ELR (cell line): ENCODE measurements at regions not wholly inside any gene's neighbourhood (a gene's known extent, or its start where the extent isn't known, plus 50 kb on each side); places are given as distances from the start of the nearest gene placed in this dataset.
"Not testable (repeated sequence)": the region's sequence is repeated elsewhere in the genome, so short reads cannot be mapped to it uniquely, and the experiment has no call there.

Experiments
- DNase-seq: peaks from one replicate; pipeline ENCODE4 v3.0.0-alpha.2; 2015; ENCODE audit warnings: low read depth

DNA sequence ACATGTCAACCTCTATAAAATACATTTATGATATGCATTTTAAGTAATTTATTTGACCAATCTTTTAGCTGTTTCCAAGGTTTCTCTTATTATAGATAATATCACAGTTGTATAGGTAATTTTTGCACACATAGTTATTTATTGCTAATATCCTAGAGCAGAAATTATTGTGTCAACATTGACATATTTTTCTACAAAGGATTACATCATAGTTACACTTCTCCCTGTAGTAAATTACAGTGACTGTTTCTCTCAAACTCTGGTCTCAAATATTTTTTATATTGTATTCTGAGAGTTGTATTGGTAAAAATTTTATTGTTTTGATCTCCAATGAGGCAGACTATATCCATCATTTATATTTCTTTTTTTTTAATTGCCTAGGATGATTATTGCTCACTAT lies 714.4 kb upstream of the CDH6 start:
- no peak for DNase-seq

DNA sequence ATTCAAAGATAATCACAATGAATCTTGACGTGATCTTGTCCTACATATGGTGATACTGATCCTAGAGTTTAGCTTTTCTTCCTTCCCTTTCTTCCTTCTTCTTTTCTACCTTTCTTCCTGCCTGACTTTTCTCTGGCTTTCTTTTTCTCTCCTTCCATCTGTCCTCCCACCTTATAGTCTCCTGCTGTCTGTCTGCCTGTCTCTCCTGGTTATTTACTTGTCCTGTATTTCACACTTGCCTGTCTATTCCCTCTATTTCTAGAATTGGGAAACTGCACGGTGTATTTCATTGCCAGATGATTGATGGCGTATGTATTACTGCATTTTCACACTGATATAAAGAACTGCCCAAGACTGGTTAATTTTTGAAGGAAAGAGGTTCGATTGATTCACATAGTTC lies 718.1 kb upstream of the CDH6 start:
- DNase-seq, result no peak

DNA sequence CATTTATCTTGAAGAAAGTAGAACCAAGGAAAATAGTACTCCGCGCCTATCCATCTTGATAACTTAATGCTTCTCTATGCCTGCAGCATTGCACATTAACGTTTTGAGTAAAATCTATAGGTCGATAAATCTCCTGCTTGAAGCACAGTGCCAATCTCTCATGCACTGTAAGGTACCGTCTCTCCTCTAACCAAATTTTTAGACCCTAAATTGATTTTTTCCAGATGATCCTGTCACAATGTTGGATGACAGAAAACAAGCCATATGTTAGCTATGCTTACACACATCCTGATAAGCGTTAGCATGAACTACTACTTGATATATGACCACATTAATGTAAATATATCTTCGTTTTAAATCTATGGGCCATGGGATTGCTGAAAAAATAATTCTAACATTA lies 723.8 kb upstream of the CDH6 start:
- no peak for DNase-seq

DNA sequence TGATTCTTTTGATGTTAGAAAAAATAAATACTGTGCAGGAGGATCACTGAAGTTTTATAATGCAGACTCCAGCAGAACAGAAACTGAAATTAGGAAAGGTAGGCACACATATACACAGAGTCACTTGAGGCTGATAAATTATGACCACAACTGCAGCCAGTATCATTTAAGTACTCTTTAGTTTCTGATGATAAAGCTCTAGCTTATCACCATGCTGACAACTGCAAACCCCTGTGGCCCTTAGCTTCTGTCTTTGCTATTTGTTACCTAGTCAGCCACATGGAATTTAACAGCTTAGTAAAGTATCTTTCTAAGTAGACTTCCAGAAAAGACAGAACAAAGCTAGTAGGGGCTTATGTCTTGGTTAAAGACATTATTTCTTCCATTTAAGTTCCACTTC lies 734.8 kb upstream of the CDH6 start:
- DNase-seq, result no peak

DNA sequence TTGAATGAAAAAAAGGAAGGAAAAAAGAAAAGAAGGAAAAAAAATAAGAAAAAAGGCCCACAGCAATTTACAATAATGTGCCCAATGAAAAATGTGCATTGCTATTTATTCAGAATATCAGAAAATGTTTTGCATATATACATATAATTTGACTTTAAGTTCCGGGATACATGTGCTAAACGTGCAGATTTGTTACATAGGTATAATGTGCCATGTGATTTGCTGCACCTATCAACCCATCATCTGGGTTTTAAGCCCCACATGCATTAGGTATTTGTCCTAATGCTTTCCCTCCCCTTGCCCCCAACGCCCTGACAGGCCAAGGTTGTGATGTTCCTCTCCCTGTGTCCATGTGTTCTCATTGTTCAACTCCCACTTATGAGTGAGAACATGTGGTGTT lies 738.0 kb upstream of the CDH6 start:
- DNase-seq, result not testable (repeated sequence)

DNA sequence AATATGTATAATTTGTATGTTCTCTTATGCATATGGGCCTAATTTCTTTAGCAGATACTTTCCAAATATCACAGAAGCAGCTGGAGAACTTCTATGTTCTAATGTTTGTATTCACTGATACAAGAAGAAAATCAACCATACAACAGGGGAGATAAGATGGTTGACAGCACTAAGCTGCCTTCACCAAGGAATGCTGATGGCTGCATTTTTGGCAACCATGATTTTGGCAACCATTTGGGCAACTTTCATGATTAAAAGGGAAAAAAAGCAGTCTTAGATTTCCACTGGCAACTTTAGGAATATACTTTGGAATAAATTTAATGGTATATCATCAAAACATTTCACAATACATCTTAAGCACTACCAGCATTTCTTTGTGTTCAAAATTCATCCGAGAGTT lies 740.3 kb upstream of the CDH6 start:
- DNase-seq, result no peak

DNA sequence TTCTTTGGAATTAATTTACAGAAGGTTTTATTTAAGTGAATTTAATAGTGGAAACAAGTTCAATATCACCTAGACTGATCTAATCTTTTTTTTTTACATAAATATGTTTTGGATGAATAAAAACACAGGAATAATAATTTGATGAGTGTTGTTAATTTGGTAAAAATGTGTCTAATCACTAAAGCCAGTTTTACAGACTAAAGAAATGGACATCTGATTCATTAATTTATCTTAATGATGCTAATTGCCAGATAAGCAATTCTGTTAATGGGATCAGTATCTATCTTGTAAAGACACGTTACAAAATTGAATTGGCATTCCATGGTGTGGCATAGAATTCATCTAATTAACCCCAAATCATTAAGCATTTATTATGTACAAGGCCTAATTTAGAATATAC lies 743.3 kb upstream of the CDH6 start:
- DNase-seq, result no peak

DNA sequence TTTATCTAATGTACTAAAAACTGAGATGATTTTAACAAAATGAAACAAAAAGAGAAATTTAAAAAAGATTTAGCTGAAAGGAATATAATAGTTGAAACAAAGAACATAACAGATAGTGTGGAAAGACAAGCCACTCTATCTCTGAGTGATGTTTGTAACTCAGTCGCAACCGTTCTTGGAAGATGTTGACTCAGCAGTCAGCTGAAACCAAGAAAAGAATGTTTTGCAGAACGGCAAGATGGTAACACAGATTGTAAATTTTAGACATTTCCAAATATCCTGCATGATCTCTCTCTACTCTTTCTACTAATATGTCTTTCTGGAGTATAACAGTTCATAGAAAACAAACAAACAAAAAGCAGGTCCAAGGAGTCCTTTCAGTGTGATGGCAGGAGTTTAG lies 746.1 kb upstream of the CDH6 start:
- DNase-seq, result no peak

DNA sequence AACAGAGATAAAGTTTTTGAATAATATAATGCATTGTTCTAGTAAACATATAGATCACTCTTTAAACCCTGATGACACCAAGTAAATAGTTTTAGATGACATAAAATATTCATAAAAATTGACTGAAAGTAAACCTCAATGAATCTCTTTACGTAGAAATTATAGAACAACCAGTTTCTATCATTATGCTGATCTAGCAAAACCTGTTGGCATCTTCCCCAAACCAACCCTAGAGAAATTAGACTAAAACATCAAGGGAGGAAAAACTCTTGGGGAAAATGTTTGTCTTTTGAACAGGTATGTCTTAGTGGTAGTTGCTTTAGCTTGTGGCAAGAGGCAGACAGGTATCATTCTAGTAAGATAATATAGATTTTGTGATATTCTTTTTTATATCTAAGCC lies 747.0 kb upstream of the CDH6 start:
- DNase-seq, result no peak

DNA sequence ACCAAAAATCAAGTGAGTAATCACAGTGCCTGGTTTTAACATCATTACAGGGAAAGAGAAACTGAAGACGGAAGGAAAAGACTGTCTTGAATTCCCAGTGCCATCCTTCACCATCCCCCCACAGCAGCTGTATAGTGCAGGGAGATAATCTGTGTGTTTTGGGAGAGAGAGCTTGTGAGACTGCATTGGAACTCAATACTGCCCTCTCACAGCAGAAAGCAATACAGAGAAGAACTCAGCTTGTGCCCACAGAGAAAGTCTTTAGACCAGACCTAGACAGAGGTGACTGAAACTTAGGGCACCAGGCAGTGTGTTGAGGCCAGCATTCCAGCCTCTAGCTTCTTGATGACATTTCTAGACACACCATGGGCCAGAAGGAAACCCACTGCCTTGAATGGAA lies 754.7 kb upstream of the CDH6 start:
- DNase-seq, result no peak

DNA sequence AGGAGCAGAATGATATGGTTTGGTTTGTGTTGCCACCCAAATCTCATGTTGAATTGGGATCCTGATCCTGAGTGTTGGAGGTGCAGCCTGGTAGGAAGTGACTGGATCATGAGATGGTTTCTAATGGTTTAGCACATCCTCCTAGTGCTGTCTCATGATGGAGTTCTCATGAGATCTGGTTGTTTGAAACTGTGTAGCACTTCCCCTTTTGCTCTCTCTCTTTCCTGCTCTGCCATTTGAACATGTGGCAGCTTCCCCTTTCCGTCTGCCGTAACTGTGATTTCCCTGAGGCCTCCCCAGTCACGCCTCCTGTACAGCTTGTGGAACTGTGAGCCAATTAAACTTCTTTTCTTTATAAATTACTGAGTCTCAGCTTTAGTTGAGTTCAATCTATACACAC lies 756.8 kb upstream of the CDH6 start:
- no peak for DNase-seq

DNA sequence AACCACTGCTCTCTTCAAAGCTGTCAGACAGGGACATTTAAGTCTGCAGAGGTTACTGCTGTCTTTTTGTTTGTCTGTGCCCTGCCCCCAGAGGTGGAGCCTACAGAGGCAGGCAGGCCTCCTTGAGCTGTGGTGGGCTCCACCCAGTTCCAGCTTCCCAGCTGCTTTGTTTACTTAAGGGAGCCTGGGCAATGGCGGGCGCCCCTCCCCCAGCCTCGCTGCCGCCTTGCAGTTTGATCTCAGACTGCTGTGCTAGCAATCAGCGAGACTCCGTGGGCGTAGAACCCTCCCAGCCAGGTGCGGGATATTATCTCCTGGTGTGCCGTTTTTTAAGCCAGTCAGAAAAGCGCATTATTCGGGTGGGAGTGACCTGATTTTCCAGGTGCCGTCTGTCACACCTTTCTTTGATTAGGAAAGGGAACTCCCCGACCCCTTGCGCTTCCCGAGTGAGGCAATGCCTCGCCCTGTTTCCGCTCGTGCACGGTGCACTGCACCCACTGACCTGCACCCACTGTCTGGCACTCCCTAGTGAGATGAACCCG lies 764.5 kb upstream of the CDH6 start:
- not testable (repeated sequence) for DNase-seq

DNA sequence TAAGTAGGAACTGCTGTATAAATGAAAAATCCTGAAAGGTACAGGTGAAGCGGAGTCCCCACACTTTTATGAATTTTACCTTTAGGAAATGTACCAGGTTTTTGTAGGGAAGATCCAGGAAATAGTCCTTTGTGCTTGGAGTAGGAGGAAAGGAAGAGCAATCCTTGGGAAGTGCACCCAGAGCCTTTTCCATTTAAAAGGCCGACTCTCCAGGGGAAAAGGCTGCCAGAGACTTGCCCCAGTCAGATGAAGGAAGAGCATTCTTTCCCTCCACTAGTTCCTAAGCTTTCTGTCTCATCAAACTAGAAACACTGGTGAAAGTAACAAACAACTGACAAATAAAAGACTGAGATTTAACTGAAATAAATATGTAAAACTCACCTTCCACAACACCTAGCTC lies 779.4 kb upstream of the CDH6 start:
- no peak for DNase-seq

DNA sequence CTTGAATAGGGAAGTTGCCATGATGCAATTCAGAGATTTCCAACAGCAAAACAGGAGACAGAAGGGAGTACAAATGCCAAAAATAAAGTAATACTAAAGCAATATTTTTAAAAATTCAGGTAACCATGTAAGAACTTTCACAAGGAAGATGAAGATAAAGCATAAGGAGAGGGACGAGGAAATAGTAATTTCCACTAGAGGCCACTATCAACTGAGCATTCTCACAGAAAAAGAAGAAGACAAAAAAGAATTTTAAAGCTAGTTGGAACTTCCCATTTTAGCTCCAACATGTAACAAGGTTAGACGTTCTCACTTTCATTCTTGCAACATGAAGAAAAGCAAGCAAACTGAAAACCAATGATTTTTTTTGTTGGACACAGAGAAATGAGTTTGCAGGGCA lies 779.9 kb upstream of the CDH6 start:
- DNase-seq, result no peak

DNA sequence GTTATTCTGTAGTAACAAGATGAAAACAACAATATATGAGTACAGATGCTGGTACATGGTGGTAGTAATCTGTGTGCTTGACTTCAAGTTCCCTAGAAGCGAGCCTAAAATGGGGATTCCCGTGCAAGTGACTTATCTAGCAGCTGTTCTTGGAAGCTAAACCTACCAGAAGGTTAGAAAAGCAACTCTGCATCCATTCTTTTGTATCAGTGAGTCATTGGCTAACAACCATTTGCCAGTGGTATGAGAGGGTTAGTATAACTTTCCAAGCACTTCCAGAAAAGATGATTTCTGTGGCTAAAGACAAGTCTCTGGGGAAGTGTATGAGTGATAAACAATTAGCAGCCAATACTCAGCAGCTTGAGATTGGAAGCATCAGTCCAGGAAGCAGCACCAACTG lies 787.7 kb upstream of the CDH6 start:
- DNase-seq, result no peak

DNA sequence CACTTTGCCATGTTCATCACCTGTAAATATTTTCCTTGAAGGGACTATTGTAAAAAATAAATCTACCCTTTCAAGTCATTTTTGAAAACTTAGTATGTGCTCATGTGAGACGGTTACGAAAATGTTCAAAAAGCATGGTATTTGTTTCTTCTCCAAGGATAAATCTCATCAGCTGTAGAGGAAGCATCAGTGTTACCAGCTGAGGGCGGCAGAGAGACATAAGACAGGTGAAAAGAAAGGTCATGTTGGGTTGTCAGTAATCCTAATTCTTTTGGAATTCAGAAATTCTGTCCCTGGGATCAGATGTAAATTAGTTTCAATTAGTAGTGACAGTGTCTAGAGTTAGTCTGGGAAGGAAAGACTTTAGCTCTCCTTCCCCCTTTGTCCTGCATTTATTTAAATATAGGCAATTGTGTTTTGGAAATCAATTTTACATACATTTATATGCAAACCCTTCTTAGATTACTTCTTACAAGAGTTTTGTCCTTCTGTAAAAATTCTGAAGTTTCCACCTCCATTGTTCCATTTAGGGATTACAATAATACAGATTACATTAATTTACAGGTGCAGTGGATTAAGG lies 791.9 kb upstream of the CDH6 start:
- DNase-seq, result peak; percentile 0

DNA sequence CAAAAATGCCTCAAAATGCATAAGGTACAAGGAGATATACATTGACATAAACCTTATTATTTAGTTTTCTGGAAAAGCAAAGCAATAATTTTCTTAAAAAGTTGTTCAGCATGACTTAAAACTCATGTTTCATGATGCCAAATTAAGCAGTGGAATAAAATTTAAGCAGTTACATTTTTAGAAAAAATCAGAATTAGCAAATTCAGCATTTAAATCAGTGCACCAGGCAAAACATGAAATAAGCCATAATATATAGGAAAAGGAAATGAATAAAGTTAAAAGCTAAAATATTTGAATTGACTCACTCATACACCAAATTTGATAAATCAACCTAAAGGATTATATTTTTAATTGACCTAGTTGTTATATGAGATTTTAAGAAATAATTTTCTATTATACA lies 795.1 kb upstream of the CDH6 start:
- DNase-seq, result no peak

DNA sequence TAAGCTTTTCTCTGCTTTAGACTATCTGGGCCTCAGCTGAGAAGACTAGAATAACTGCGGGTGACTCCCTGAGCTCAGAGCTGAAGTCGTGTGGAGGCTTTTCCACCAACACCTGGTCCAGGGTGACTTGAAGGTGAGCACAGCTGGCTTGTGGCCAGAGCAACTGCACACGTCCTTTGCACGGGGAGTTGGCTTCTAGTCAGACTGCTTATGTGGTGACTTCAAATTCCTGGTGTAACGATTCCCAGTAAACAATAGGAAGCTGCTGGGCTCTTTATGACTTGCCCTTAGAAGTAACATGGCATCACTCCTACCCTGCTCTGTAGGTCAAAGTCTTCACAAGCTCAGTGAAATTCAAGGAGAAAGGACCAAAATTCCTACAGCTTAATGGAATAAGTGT lies 800.6 kb upstream of the CDH6 start:
- no peak for DNase-seq

DNA sequence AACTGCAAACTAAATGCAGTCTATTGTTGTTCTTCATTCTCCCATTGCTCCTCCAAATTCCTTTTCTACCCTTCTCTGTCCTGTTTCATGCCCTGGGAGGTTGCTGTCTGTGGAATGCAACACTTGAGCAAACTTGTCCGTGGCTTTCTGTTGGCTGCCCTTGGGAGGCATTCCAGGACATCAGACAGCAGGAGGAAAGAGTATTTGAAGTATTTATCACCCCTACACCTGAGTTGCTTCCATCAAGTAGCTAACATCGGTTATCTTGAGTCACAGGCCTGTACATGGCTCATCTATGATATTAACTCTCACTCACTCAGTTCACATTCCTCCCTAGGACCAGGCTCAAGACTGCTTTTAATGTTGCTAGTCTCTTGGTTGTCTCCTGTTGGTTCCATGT lies 803.4 kb upstream of the CDH6 start:
- no peak for DNase-seq

DNA sequence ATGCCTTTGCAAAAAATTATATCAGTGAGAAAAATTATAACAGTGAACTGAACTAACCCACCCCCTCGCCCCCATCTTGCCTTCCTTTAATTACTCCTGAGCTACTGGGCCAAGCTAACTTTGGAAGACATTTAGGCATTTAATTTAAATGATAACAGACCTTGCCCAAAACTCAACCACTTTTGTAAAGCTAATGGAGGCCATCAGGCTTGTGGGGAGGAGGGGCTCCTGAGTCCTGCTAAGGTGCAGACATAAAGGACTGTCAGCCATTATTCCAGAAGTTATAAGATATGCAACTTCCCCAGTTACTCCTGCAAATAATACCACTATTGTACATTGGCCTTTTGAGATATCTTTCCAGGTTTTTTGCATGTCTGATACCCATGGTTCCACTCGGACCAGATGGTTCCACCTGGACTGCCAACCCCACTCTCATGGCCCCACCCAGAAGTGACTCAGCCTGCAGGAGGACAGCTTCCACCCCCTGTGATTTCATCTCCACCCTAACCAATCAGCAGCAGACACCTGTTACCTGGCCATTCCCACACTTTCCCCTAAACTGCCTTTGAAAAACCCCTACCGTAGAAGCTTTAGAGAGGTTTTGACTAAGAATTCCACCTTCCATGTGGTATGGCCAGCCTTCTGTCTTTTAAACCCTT lies 805.4 kb upstream of the CDH6 start:
- DNase-seq, result no peak

DNA sequence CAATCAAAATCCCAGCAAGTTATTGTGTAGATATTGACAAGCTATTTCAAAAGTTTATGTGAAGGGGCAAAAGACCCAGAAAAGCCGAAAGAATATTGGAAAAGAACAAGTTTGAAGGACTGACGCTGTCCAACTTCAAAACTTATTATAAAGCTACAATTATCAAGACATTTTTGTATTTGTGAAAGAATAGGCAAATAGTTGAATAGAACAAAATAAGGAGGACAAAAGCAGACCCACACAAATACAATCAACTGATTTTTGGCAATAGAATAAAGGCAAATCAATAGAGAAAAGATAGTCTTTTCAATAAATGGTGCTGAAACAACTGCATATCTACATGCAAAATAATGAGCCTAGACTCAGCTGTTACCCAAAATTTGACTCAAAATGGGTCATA lies 807.7 kb upstream of the CDH6 start:
- DNase-seq, result no peak

DNA sequence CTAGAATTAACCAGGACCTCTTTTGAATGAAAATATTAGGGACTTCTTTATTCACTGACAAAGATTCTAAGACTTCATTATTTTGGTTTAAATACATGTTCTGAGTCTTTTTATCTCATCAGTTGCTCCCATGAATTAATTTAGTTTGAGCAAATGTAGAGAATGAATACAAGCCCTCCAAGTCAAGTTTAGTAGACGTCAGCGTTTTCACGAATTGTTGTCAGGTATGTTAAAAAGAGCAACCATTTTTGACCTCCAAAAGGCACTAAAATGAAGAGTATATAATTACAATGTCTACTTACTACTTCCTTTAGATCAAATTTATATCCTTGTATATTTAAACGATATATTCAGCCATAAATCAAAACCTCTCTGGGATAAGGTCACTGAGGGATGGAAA lies 809.3 kb upstream of the CDH6 start:
- DNase-seq, result no peak

DNA sequence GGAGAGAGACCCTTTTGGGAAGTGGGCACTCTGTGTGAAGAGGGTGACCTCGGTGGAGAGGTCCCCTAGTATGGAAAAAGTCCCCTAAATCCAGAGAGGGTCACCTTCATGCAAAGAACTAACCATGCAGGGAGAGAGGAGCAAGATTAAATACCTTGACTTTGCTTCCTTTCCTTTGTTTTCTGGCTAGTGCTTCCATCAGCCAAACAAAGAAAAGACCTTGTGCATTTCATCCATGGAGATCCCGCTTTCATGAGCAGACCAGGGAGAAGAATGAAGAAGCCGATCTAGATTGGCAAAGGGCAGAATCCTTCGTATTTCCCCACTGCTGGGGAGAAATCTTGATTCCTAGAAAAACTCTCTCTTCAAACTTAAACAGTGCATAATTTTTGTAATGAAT lies 813.3 kb upstream of the CDH6 start:
- no peak for DNase-seq

DNA sequence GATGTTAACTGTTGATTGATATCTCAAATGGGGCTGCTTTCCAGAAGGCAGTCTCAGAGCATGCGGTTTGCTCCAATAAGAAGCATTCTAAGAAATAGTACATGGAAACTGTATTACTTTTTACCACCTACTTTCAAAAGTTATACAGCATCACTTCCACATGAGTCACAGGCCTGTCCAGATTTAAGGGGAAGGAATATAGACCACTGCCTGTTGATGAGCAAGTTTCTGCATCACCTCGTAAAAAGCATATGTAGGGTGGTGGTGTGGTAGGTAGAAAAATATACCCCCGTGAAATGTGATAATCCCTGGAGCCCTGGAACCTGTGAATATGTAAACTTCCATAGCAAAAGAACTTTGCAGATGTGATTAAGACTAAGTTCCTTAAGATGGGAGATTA lies 816.6 kb upstream of the CDH6 start:
- DNase-seq, result no peak
